K562 (cell line): ENCODE measurements at regions not wholly inside any gene's neighbourhood (a gene's known extent, or its start where the extent isn't known, plus 50 kb on each side); places are given as distances from the start of the nearest gene placed in this dataset.

Experiments used
- CBX5 ChIP-seq: IDR thresholded peaks from 2 replicates; pipeline ENCODE4 v1.6.1; 2014; ENCODE audit warnings: low read depth, borderline replicate concordance
- GATAD2B ChIP-seq: fragments of 450-650 bp; IDR thresholded peaks from 2 replicates; pipeline ENCODE4 v1.6.1; 2017; ENCODE audit warnings: mild to moderate bottlenecking, borderline replicate concordance

DNA sequence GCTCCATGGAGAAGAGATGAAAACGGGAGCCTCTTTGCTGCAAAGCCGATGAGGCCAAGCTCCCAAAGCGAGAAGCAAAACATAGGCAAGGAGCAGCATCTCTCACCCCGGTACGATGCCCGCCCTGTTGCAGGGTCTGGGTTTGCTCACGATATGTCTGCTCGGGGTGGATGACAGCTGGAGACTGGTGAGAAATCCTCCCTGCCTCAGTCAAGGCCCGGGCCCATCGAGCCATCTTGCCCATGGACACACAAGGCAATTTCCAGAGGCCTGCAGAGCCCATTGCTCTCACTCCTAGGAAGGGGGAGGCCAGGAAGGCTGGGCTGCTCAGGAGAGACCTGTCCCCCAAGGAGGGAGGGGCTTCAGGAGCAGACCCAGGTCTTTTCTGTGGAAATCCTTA is 391.7 kb upstream of the SHH start:
- TF ChIP-seq GATAD2B (no peak), CBX5 (no peak)
